ENCODE measurements at regions not wholly inside any gene's neighbourhood (a gene's known extent, or its start where the extent isn't known, plus 50 kb on each side); places are given as distances from the start of the nearest gene placed in this dataset.
A peak's percentile ranks its signal among the peaks of the same experiment; 100 is the strongest.

GRCh38 chr9:115912086-115912485 lies 241.5 kb upstream of the PAPPA start:
- no peak for DNase-seq

GRCh38 chr9:115913696-115914095 lies 239.9 kb upstream of the PAPPA start:
- DNase-seq, result no peak

GRCh38 chr9:115914291-115914690 lies 239.3 kb upstream of the PAPPA start:
- no peak for DNase-seq

- no peak for DNase-seq
These were observed 232.3 kb upstream of the PAPPA start for GRCh38 chr9:115921301-115921700.

GRCh38 chr9:115922444-115922843 lies 231.1 kb upstream of the PAPPA start:
- DNase-seq, result no peak

GRCh38 chr9:115923410-115923809 lies 230.2 kb upstream of the PAPPA start:
- DNase-seq, result no peak

- DNase-seq, result no peak
These were observed 229.5 kb upstream of the PAPPA start for GRCh38 chr9:115923903-115924668.

- DNase-seq, result no peak
These were observed 229.0 kb upstream of the PAPPA start for GRCh38 chr9:115924669-115924987.

- DNase-seq, result no peak
These were observed 228.2 kb upstream of the PAPPA start for GRCh38 chr9:115925424-115925823.

- DNase-seq, result no peak
These were observed 223.1 kb upstream of the PAPPA start for GRCh38 chr9:115930472-115930871.

- no peak for DNase-seq
These were observed 215.1 kb upstream of the PAPPA start for GRCh38 chr9:115938479-115938878.

GRCh38 chr9:115939065-115939765 lies 214.4 kb upstream of the PAPPA start:
- DNase-seq, result no peak

GRCh38 chr9:115941561-115942315 lies 211.9 kb upstream of the PAPPA start:
- no peak for DNase-seq

- DNase-seq, result no peak
These were observed 210.0 kb upstream of the PAPPA start for GRCh38 chr9:115943431-115944165.

- DNase-seq, result peak; percentile 74
These were observed 209.2 kb upstream of the PAPPA start for GRCh38 chr9:115944166-115944948.

- DNase-seq, result no peak
These were observed 208.6 kb upstream of the PAPPA start for GRCh38 chr9:115945009-115945431.

- DNase-seq, result no peak
These were observed 207.1 kb upstream of the PAPPA start for GRCh38 chr9:115946530-115946929.

- no peak for DNase-seq
These were observed 201.6 kb upstream of the PAPPA start for GRCh38 chr9:115951977-115952376.

- no peak for DNase-seq
These were observed 200.9 kb upstream of the PAPPA start for GRCh38 chr9:115952430-115953292.

- DNase-seq, result no peak
These were observed 197.2 kb upstream of the PAPPA start for GRCh38 chr9:115956371-115956770.

- no peak for DNase-seq
These were observed 196.0 kb upstream of the PAPPA start for GRCh38 chr9:115957585-115957984.
